ENCODE measurements at regions not wholly inside any gene's neighbourhood (a gene's known extent, or its start where the extent isn't known, plus 50 kb on each side); places are given as distances from the start of the nearest gene placed in this dataset.

- no peak for DNase-seq
Measured at GRCh38 chr12:77630790-77631445, 199.8 kb upstream of the NAV3 start.

DNA sequence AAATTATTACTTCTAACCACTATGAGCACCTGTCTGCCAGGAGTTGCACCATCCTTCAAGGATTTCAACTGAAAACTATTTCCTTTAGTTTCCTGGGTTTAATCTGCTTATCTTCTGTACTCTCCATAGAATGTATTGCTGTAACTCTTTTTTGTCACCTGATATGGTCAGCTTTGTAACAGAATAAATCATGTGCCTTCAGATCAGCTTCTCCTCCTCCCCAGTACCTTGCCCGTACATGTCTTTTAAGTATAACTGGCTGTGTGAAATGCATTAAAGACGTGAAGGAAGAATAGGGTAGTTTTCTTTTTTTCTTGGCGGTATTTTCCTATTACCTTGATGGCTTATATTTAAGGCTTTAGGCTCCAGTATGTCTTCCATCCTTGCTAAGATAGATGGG lies 200.3 kb upstream of the NAV3 start:
- no peak for DNase-seq

- DNase-seq = no peak
Measured at GRCh38 chr12:77629141-77629540, 201.6 kb upstream of the NAV3 start.

GRCh38 chr12:77625441-77625840 lies 205.3 kb upstream of the NAV3 start:
- DNase-seq = no peak

GRCh38 chr12:77619425-77619824 lies 211.3 kb upstream of the NAV3 start:
- no peak for DNase-seq

- no peak for DNase-seq
Measured at GRCh38 chr12:77617818-77618217, 212.9 kb upstream of the NAV3 start.

DNA sequence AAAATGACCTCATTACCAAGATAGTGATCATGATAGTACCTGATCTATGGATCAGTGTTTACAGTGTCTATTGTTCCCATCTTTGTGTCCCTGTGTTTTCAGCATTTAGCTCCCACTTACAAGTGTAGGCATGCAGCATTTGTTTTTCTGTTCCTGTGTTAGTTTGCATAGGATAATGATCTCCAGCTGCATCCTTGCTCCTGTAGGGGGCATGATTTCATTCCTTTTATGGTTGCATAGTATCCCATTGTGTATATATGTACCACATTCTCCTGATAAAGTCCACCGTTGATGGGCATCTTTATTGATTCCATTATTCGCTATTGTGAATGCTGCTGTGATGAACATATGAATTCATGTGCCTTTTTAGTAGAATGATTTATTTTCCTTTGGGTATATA lies 215.4 kb upstream of the NAV3 start:
- no peak for DNase-seq

- DNase-seq = no peak
Measured at GRCh38 chr12:77613411-77613810, 217.3 kb upstream of the NAV3 start.

DNA sequence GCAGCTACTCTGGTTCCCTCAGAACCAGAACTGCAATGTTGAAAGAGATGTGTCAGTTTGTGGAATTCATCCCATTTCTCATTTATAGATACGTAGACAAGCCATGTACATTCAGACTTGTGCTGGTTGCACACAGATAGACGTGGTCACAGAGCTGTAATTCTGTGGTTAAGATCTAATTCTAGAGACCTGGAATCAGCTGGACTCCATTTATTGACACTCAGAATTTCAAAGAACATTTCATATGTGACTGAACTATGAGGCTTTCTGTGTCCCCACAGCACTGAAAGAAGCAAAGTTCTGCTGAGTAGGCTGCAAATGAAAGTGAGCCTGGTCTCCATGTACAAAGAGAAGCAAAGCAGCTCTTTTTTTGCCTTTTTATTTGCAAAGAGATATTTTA lies 220.2 kb upstream of the NAV3 start:
- peak in 1 of 56 donors; percentile 5 for DNase-seq

DNA sequence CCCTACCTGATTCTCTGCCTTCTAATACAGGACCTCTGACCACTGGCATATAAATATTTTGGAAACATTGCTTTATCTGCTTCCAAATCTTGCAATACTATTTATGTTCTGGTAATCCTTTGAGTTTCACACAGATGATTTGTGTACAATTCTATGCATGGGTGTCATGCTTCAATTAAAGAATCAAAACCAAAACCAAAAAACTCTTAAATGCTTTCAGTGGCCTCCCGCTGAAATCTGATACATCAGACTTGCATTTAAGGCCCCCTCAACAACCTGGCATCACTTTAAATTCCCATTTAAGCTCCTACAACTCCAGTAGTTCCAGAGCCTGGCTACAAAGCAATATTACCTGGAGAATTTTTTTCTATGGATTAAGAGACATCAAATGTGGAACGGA lies 221.7 kb upstream of the NAV3 start:
- no peak for DNase-seq

- DNase-seq = no peak
Measured at GRCh38 chr12:77608271-77608824, 222.3 kb upstream of the NAV3 start.

GRCh38 chr12:77606348-77606747 lies 224.3 kb upstream of the NAV3 start:
- DNase-seq = no peak

GRCh38 chr12:77603946-77604345 lies 226.7 kb upstream of the NAV3 start:
- no peak for DNase-seq

GRCh38 chr12:77601069-77601468 lies 229.6 kb upstream of the NAV3 start:
- DNase-seq = no peak

DNA sequence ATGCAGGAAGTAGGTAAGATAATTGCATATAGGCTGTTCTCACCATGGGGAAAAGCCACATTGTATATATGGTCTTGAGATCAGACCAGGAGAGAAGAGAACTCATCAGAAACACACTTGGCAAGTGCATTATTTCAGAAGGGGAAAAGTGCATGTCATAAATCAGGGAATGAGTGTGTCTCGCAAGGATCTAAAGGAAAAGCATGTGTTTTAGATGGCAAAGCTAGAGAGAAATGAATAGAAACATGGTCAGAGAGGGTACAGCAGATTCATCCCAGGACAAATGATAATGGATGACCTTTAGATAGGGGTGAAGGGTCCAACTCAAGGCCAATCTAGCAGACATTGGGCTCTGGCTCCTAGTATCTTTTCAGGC lies 230.2 kb upstream of the NAV3 start:
- no peak for DNase-seq

DNA sequence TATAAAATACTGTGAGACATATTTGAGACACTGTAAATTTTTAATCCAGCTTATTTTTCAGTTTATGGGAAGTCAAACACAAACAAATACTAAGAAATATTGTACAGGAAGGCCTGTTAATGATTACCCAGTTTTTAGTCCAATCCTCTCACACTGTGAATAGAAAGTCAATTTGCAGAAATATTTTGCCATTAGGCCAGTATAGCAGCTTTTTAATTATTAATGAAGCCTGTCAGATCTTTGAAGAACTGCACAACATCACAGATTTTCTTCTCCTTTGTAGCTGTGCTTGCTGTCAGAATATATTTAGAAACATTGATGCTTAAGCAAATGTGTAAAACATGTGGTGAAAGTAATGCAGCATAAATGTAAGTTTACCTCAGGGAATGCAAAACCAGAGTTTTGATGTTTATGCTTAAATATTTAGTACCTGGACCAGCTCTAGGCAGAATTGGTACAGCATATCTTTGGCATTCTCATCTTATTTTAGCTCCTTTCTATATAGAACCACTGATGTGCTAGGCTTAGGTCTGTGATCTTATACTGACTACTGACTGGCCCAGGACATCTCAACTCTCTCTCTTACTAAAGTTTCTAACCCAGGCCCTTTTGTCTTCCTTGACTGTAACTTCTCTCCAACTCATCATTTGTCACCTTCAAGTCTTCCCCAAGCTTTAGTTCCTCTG lies 230.8 kb upstream of the NAV3 start:
- DNase-seq = no peak

- DNase-seq = no peak
Measured at GRCh38 chr12:77594366-77594765, 236.3 kb upstream of the NAV3 start.

- DNase-seq = no peak
Measured at GRCh38 chr12:77592836-77593235, 237.9 kb upstream of the NAV3 start.

DNA sequence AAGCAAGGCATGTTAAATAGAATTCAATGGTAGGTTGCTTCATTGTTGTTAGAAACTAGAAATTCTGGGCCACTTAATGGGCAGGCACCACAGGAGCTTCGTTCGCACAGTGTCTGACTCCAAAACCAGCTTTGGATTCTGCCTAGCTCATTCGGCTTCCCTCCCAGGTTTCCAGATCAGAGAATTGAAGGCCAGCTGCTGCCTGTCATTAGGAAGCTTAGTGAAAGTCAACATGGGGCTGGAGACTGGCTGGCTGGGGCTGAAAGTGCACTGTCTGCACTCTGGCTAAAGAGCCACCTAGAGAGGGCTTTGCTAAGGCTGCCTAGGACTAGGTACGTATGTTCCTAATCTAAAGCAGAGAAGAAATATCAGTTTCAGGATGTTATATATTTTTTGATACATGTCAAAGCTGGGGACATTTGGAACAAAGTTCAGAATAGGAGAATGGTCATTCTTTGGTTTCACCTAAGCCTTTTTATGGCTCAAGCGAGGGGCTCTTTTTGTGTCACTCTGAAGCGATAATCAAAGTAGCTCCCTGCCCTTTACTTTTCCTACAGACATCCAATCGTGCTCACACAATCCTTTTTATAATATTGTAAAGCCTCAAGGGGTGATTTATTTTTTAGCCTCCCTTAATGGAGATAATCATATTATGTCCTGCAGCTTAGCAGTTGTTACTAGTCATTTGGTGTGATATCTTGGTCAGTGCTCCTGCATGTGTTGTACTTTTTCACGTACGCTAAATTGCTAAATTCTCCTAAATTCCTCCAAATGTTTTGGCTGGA lies 238.5 kb upstream of the NAV3 start:
- no peak for DNase-seq

DNA sequence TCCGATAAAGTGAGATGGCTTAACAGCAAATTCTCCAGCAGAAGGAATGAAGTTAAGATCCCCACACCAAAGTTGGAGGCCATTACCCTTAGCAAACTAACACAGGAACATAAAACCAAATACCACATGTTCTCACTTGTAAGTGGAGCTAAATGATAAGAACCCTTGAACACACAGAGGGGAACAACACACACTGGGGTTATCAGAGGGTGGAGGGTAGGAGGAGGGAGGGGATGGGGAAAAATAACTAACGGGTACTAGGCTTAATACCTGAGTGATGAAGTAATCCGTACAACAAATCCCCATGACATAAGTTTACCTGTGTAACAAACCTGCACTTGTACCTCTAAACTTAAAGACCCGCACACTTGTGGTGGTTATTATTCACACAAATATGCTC lies 240.4 kb upstream of the NAV3 start:
- DNase-seq = no peak

GRCh38 chr12:77584860-77585259 lies 245.8 kb upstream of the NAV3 start:
- DNase-seq = no peak

DNA sequence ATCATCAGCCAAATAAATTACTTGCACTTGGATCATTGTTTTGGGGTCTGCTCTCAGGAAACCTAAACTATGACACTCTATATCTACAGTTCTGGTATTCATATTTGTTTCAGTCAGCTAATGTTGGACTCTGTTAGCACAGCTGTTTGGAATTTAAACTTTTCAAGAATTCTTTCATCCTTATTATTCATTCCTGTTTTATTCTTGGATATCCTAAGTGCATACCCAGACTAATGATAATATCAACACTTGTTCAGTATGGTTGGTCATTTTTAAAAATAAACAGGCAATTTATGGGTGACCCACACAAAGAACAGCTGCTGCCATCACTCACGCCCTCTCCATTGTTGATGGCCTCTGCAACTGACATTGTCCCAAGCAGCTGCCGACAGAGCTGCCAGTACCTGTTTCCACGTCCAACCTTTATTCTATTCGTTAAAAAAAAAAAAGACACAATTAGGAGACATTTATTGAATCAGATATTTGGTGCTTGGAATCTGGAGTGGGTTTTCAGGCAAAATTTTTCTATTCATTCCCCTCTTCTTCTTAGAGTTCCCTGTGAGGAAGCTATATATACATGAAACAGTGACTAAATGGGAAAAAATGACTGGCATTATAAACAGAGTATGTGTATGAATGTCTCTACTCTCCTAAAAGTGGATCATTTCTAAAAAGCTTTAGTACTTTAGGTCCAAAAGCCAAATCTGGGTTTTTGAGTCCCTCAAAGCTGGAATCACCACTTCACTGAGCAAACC lies 252.1 kb upstream of the NAV3 start:
- no peak for DNase-seq

All from amygdala (tissue), 56 donors.